Central memory CD8-positive, alpha-beta T cell (primary cell): ENCODE measurements at regions not wholly inside any gene's neighbourhood (a gene's known extent, or its start where the extent isn't known, plus 50 kb on each side); places are given as distances from the start of the nearest gene placed in this dataset.
"Not testable (repeated sequence)": the region's sequence is repeated elsewhere in the genome, so short reads cannot be mapped to it uniquely, and the experiment has no call there.

Source experiments
- ATAC-seq: fragments of 150-1000 bp; cut with Tn5 transposase; replicated peaks from 2 replicates; pipeline ENCODE4 v1.10.0; 2022; ENCODE audit warnings: mild to moderate bottlenecking, moderate FRiP score, moderate number of reproducible peaks; ENCODE audit not compliant: poor library complexity, severe bottlenecking; ENCODE audit errors: extremely low read depth
- DNase-seq, 2 donors: peaks; one replicate each; pipeline ENCODE4 v3.0.0; 2021; ENCODE audit warnings: low spot score in 2 of 2
- H3K27ac Mint-ChIP-seq: one replicate; pipeline ENCODE4 v1.8.0; 2022; ENCODE audit warnings: low read depth, mild to moderate bottlenecking, moderate library complexity, mixed read lengths
- H3K27me3 Mint-ChIP-seq: one replicate; pipeline ENCODE4 v1.8.0; 2022; ENCODE audit warnings: mixed read lengths
- H3K36me3 Mint-ChIP-seq: one replicate; pipeline ENCODE4 v1.8.0; 2022; ENCODE audit warnings: mild to moderate bottlenecking, moderate library complexity, mixed read lengths; ENCODE audit not compliant: insufficient read depth
- H3K4me1 Mint-ChIP-seq: one replicate; pipeline ENCODE4 v1.8.0; 2022; ENCODE audit warnings: mixed read lengths
- H3K4me3 Mint-ChIP-seq: one replicate; pipeline ENCODE4 v1.8.0; 2022; ENCODE audit warnings: mild to moderate bottlenecking, moderate library complexity, mixed read lengths
- H3K9me3 Mint-ChIP-seq: one replicate; pipeline ENCODE4 v1.8.0; 2022; ENCODE audit warnings: mixed read lengths

- Mint-ChIP-seq H3K27me3 (no peaks in the 10 kb centered on the region), H3K36me3 (peaks cover 2% of the 10 kb centered on the region), H3K27ac (no peak overlapping the region), H3K4me3 (no peak overlapping the region), H3K9me3 (peaks cover 6% of the 10 kb centered on the region), H3K4me1 (no peaks in the 10 kb centered on the region)
- ATAC-seq (no peak), DNase-seq (no peak)
Measured at GRCh38 chr9:24132244-24132643, 306.2 kb upstream of the ELAVL2 start.

- H3K9me3 Mint-ChIP-seq: peaks cover 6% of the 10 kb centered on the region
- no peak overlapping the region for H3K4me3 Mint-ChIP-seq
- DNase-seq (no peak), ATAC-seq (no peak)
- H3K36me3 Mint-ChIP-seq: no peaks in the 10 kb centered on the region
- H3K27me3 Mint-ChIP-seq: no peaks in the 10 kb centered on the region
- H3K4me1 Mint-ChIP-seq: no peaks in the 10 kb centered on the region
- H3K27ac Mint-ChIP-seq: no peak overlapping the region
Measured at GRCh38 chr9:24127519-24127918, 301.5 kb upstream of the ELAVL2 start.

- no peaks in the 10 kb centered on the region for H3K36me3 Mint-ChIP-seq
- no peak overlapping the region for H3K4me3 Mint-ChIP-seq
- no peaks in the 10 kb centered on the region for H3K27me3 Mint-ChIP-seq
Measured at GRCh38 chr9:24118190-24118589, 292.1 kb upstream of the ELAVL2 start.

GRCh38 chr9:24096756-24097155 lies 270.7 kb upstream of the ELAVL2 start:
- Mint-ChIP-seq H3K36me3 (no peaks in the 10 kb centered on the region), H3K4me1 (no peaks in the 10 kb centered on the region), H3K9me3 (peaks cover 20% of the 10 kb centered on the region), H3K27ac (no peak overlapping the region), H3K27me3 (no peaks in the 10 kb centered on the region), H3K4me3 (no peak overlapping the region)
- DNase-seq (no peak), ATAC-seq (no peak)

More at GRCh38 chr9:24118190-24118589, 292.1 kb upstream of the ELAVL2 start:
- ATAC-seq (no peak), DNase-seq (no peak)
- Mint-ChIP-seq H3K4me1 (no peaks in the 10 kb centered on the region), H3K9me3 (peaks cover 36% of the 10 kb centered on the region), H3K27ac (no peak overlapping the region)

GRCh38 chr9:24095246-24095645 lies 269.2 kb upstream of the ELAVL2 start:
- H3K4me1 Mint-ChIP-seq: no peaks in the 10 kb centered on the region
- H3K36me3 Mint-ChIP-seq: no peaks in the 10 kb centered on the region
- no peak overlapping the region for H3K4me3 Mint-ChIP-seq
- DNase-seq: no peak
- no peak overlapping the region for H3K27ac Mint-ChIP-seq
- H3K27me3 Mint-ChIP-seq: no peaks in the 10 kb centered on the region
- no peak for ATAC-seq
- peaks cover 16% of the 10 kb centered on the region for H3K9me3 Mint-ChIP-seq

DNA sequence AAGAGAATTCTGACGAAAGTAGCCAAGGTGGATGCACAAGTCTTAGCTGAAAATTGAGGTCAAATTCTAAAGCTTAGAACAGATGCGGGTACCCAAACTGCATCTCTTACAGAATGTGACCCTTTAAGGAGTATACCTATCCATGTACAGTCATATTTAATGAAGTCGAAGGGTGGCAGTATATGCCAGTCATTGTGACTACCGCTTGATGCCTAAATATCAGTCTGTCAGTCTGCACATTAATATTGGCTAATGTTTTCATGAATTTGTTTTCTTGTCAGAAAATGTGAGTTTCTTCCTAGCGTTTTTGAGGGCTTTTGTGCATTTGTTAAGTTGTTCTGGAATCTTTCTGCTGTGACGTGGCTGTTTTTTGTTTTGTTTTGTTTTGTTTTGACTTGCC lies 264.5 kb upstream of the ELAVL2 start:
- Mint-ChIP-seq H3K9me3 (peaks cover 22% of the 10 kb centered on the region), H3K36me3 (no peaks in the 10 kb centered on the region), H3K4me1 (no peaks in the 10 kb centered on the region), H3K27ac (no peak overlapping the region), H3K4me3 (no peak overlapping the region), H3K27me3 (no peaks in the 10 kb centered on the region)
- ATAC-seq: no peak
- DNase-seq: no peak

DNA sequence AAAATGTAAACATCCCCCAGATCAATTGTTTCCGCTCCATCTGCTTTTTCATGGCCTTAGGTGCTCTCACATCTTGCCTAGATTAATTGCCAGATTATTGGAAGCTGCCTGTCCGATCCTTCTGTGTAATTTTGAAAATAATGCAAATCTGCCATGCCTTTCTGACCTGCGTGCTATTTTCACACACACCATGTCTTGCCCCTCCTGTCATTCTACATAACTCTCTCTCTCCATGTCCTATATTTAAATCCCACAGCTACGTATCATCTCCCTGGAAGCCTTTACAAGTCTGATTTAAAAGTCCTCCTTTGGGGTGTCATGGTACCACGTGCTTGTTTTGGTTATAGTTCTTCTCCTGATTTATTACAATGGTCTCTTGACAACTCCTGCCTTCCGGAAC lies 247.6 kb upstream of the ELAVL2 start:
- no peaks in the 10 kb centered on the region for H3K27me3 Mint-ChIP-seq
- H3K4me1 Mint-ChIP-seq: no peaks in the 10 kb centered on the region
- H3K27ac Mint-ChIP-seq: no peak overlapping the region
- DNase-seq (no peak), ATAC-seq (no peak)
- H3K4me3 Mint-ChIP-seq: no peak overlapping the region
- no peaks in the 10 kb centered on the region for H3K36me3 Mint-ChIP-seq
- H3K9me3 Mint-ChIP-seq: peaks cover 24% of the 10 kb centered on the region

DNA sequence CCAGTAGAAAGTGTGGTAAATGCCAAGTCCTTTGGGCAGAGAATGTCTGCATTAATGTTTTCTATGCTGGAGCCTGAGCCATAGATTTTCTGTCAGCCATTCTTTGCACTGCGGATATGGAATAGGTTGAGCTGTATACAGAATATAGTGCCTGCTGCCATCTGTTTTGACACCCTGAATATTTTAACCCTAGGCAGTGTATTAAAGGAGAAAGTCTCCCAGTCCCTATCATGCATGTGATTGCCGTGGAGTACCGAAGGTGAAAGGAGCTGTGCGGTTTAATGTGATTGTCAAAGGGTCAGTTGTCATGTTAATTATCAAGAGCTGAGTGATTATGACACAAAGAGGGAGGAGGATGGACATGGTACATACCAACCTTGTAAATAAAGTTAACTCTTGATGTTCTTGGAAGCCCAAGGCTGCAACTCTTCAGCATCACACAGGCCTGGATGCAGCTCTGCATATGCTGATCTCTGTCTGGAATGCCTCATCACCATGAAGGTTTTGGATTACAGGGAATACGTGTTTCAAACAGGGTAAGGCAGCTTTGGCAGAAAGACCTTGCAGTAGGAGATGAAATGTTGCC lies 247.1 kb upstream of the ELAVL2 start:
- Mint-ChIP-seq H3K4me3 (no peak overlapping the region), H3K9me3 (peaks cover 24% of the 10 kb centered on the region), H3K36me3 (no peaks in the 10 kb centered on the region), H3K27ac (no peak overlapping the region), H3K4me1 (no peaks in the 10 kb centered on the region), H3K27me3 (no peaks in the 10 kb centered on the region)
- no peak for ATAC-seq
- DNase-seq: no peak

- H3K27ac Mint-ChIP-seq: no peak overlapping the region
- ATAC-seq (no peak), DNase-seq (no peak)
- peaks cover 29% of the 10 kb centered on the region for H3K9me3 Mint-ChIP-seq
- H3K4me1 Mint-ChIP-seq: no peaks in the 10 kb centered on the region
- H3K27me3 Mint-ChIP-seq: no peaks in the 10 kb centered on the region
- no peak overlapping the region for H3K4me3 Mint-ChIP-seq
- H3K36me3 Mint-ChIP-seq: no peaks in the 10 kb centered on the region
Measured at GRCh38 chr9:24071716-24072115, 245.7 kb upstream of the ELAVL2 start.

DNA sequence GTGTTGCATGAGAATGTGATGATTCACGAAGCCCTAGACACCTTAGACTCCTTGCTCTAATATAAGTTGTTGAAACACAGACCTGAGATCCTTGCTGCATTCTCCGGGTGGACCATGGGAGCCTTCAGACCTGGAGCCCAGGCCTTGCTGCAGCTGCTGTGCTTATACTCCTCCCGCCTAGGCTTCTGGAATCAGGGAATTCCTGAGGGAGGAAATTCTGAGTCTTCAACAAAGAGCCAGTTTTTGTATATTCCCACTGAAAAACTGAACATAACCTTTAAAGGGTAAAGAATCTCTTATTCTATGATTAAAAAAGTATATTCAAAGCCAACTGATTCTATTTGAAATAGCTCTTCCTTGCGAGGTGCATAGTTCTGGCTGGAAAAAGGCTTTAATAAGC lies 245.1 kb upstream of the ELAVL2 start:
- Mint-ChIP-seq H3K9me3 (peaks cover 24% of the 10 kb centered on the region), H3K27me3 (no peaks in the 10 kb centered on the region), H3K4me1 (no peaks in the 10 kb centered on the region), H3K4me3 (no peak overlapping the region), H3K36me3 (no peaks in the 10 kb centered on the region), H3K27ac (no peak overlapping the region)
- DNase-seq (no peak), ATAC-seq (no peak)

DNA sequence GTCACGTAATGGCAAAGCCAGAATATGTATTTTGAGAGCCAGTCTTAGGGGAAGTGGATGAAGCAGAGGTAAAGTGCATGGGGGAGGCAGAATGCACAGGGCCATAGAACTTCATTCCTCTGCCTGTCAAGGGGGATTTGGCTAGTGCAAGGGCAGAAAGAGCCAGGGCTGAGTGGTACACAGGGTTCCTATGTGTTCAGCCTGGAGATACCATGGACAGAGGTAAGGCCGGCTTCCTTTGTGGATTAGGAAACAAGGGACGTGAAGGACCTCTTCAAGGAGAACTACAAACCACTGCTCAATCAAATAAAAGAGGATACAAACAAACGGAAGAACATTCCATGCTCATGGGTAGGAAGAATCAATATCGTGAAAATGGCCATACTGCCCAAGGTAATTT lies 241.1 kb upstream of the ELAVL2 start:
- not testable (repeated sequence) for ATAC-seq, H3K4me1 Mint-ChIP-seq, H3K27me3 Mint-ChIP-seq, H3K27ac Mint-ChIP-seq, H3K36me3 Mint-ChIP-seq, DNase-seq, H3K4me3 Mint-ChIP-seq
- H3K9me3 Mint-ChIP-seq: peaks cover 13% of the 10 kb centered on the region

GRCh38 chr9:24059651-24060050 lies 233.6 kb upstream of the ELAVL2 start:
- no peak for ATAC-seq
- no peaks in the 10 kb centered on the region for H3K4me1 Mint-ChIP-seq
- no peak overlapping the region for H3K27ac Mint-ChIP-seq
- no peaks in the 10 kb centered on the region for H3K27me3 Mint-ChIP-seq
- no peak overlapping the region for H3K4me3 Mint-ChIP-seq
- DNase-seq: no peak
- no peaks in the 10 kb centered on the region for H3K36me3 Mint-ChIP-seq
- H3K9me3 Mint-ChIP-seq: peaks cover 24% of the 10 kb centered on the region

DNA sequence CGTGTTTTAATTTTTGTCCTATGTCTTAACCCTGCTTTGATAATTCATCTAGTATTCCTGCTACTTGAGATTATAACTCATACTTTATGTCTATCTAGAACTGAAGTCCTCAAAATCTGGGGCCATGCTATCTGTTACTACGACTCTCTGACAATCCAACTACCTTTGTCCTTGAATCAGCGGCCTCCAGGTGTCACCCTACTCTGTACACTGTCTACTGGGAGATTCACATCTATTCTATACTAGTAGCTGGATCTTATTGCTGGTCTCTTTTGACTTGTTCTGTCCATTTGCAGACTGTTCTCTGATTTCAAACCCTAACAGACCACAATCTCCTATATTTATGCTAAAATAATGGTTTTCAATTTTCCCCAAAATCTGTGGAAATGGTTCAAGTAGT lies 225.5 kb upstream of the ELAVL2 start:
- Mint-ChIP-seq H3K4me3 (no peak overlapping the region), H3K27ac (no peak overlapping the region), H3K27me3 (no peaks in the 10 kb centered on the region), H3K36me3 (no peaks in the 10 kb centered on the region), H3K9me3 (peaks cover 28% of the 10 kb centered on the region), H3K4me1 (no peaks in the 10 kb centered on the region)
- DNase-seq (no peak), ATAC-seq (no peak)

DNA sequence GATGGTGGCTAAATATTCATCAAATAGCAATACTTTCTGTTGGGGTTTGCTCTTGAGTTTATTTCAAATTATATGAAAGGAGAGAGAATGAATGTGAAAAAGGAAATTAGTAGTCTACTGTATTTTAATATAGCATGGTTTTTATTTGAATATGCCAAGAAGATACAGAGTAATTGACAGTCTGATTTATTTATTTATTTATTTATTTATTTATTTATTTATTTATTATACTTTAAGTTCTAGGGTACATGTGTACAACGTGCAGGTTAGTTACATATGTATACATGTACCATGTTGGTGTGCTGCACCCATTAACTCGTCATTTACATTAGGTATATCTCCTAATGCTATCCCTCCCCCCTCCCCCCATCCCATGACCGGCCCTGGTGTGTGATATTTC lies 224.2 kb upstream of the ELAVL2 start:
- H3K27me3 Mint-ChIP-seq, H3K36me3 Mint-ChIP-seq, H3K4me1 Mint-ChIP-seq, H3K27ac Mint-ChIP-seq, ATAC-seq, DNase-seq, H3K4me3 Mint-ChIP-seq: not testable (repeated sequence)
- H3K9me3 Mint-ChIP-seq: peaks cover 28% of the 10 kb centered on the region
